ENCODE measurements at regions not wholly inside any gene's neighbourhood (a gene's known extent, or its start where the extent isn't known, plus 50 kb on each side); places are given as distances from the start of the nearest gene placed in this dataset.

GRCh38 chr14:96627386-96627785 lies 125.2 kb downstream of the PAPOLA start:
- TF ChIP-seq CTCF (conservative IDR thresholded peaks at IDR 0.05 in 1 of 2, IDR thresholded peaks at IDR 0.05 in 1 of 2; ENCODE audit: low read depth in 1 of 2, low read length in 2 of 2) (no peak), EZH2 (IDR thresholded peaks at IDR 0.05; ENCODE audit: low read length, missing control alignments) (no peak)

Measured in fibroblast of lung (primary cell).